ENCODE measurements at regions not wholly inside any gene's neighbourhood (a gene's known extent, or its start where the extent isn't known, plus 50 kb on each side); places are given as distances from the start of the nearest gene placed in this dataset.

- no peak for TF ChIP-seq USF2 (IDR thresholded peaks at IDR 0.05; ENCODE audit: low read length)
Measured at GRCh38 chr2:133959066-133959465, 294.8 kb upstream of the MGAT5 start (continued).

All from H1 (cell line).